SKM-1 treated with dmso at 0.1 percent for 144 hours (cell line): ENCODE measurements at regions not wholly inside any gene's neighbourhood (a gene's known extent, or its start where the extent isn't known, plus 50 kb on each side); places are given as distances from the start of the nearest gene placed in this dataset.
"Not testable (repeated sequence)": the region's sequence is repeated elsewhere in the genome, so short reads cannot be mapped to it uniquely, and the experiment has no call there.

ENCODE experiments used
- DNase-seq: peaks from one replicate; lab custom pipeline; 2025; ENCODE audit not compliant: unreplicated experiment; lab: John Stamatoyannopoulos, UW

GRCh38 chr2:193469251-193469650, 1274.5 kb upstream of the TMEFF2 start:
- DNase-seq: no peak

- no peak for DNase-seq
Measured at GRCh38 chr2:193467276-193467987, 1272.7 kb upstream of the TMEFF2 start.

GRCh38 chr2:193463011-193463410, 1268.3 kb upstream of the TMEFF2 start:
- DNase-seq: no peak

- DNase-seq: no peak
Measured at GRCh38 chr2:193462411-193462810, 1267.7 kb upstream of the TMEFF2 start.

- no peak for DNase-seq
Measured at GRCh38 chr2:193461431-193461934, 1266.8 kb upstream of the TMEFF2 start.

GRCh38 chr2:193446967-193447366, 1252.2 kb upstream of the TMEFF2 start:
- DNase-seq: no peak

- DNase-seq: no peak
Measured at GRCh38 chr2:193442293-193442692, 1247.6 kb upstream of the TMEFF2 start.

GRCh38 chr2:193428336-193428818, 1233.6 kb upstream of the TMEFF2 start:
- DNase-seq: no peak

- not testable (repeated sequence) for DNase-seq
Measured at GRCh38 chr2:193412368-193412767, 1217.6 kb upstream of the TMEFF2 start.

- no peak for DNase-seq
Measured at GRCh38 chr2:193409951-193410350, 1215.2 kb upstream of the TMEFF2 start.

- no peak for DNase-seq
Measured at GRCh38 chr2:193382583-193382982, 1187.8 kb upstream of the TMEFF2 start.

- DNase-seq: no peak
Measured at GRCh38 chr2:193377789-193378188, 1183.1 kb upstream of the TMEFF2 start.

- DNase-seq: no peak
Measured at GRCh38 chr2:193373120-193373519, 1178.4 kb upstream of the TMEFF2 start.

- DNase-seq: no peak
Measured at GRCh38 chr2:193371200-193371599, 1176.5 kb upstream of the TMEFF2 start.

GRCh38 chr2:193368615-193369014, 1173.9 kb upstream of the TMEFF2 start:
- no peak for DNase-seq

- no peak for DNase-seq
Measured at GRCh38 chr2:193357508-193357907, 1162.8 kb upstream of the TMEFF2 start.

- DNase-seq: not testable (repeated sequence)
Measured at GRCh38 chr2:193352665-193353242, 1158.0 kb upstream of the TMEFF2 start.

- DNase-seq: no peak
Measured at GRCh38 chr2:193350509-193350908, 1155.8 kb upstream of the TMEFF2 start.

- DNase-seq: no peak
Measured at GRCh38 chr2:193349642-193350041, 1154.9 kb upstream of the TMEFF2 start.

- DNase-seq: no peak
Measured at GRCh38 chr2:193348055-193348454, 1153.3 kb upstream of the TMEFF2 start.

- DNase-seq: no peak
Measured at GRCh38 chr2:193336781-193337180, 1142.0 kb upstream of the TMEFF2 start.

- DNase-seq: no peak
Measured at GRCh38 chr2:193334401-193334800, 1139.7 kb upstream of the TMEFF2 start.
